ENCODE measurements at regions not wholly inside any gene's neighbourhood (a gene's known extent, or its start where the extent isn't known, plus 50 kb on each side); places are given as distances from the start of the nearest gene placed in this dataset.

- Histone ChIP-seq H3K27me3 (ENCODE audit: control insufficient read depth, insufficient read depth, low read length) (no peaks in the 10 kb centered on the region), H3K4me3 (ENCODE audit: low read depth, low read length) (no peak overlapping the region), H3K27ac (ENCODE audit: low read depth, low read length) (peak overlapping the region; percentile 73), H3K9me3 (ENCODE audit: control insufficient read depth, insufficient read depth, low read length) (no peaks in the 10 kb centered on the region)
- peak; percentile 43 for DNase-seq (ENCODE audit: low read depth, low spot score)
- POLR2A ChIA-PET = interaction anchor here (0.9 to 1.5 kb wide), 5 partner anchors 27 to 126 kb away, joined by 3 to 4 read pairs (median 3); no protein-coding TSS in a partner anchor
- CTCF ChIA-PET = interaction anchor here (0.8 to 2.3 kb wide), 4 partner anchors 13 to 118 kb away, joined by 3 to 7 read pairs (median 3); no protein-coding TSS in a partner anchor
- TF ChIP-seq CTCF (IDR thresholded peaks at IDR 0.05; ENCODE audit: low read depth, low read length) = no peak
Observed at GRCh38 chr9:95383185-95383676, 65.7 kb upstream of the FANCC start.

DNA sequence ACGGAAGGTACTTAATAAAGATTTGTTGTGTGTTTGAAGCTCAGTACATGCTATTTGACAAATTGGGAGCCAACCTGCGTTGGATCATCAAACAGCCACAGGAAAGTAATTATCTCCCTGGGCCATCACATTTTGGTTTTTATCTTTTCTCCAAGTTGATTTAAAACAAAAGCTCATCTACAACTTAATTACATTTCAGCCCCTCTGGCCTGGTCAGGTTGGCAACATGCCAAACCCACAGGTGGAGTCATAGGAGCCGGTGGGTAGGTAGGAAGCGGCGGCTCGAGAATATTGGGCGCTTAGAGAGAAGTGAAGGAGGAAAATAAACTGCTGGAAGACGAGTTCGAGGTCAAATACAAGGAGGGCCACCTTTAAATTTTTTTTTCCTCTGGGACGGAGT lies 64.9 kb upstream of the FANCC start:
- Histone ChIP-seq H3K4me3 (ENCODE audit: low read depth, low read length) (no peak overlapping the region), H3K9me3 (ENCODE audit: control insufficient read depth, insufficient read depth, low read length) (no peaks in the 10 kb centered on the region), H3K27me3 (ENCODE audit: control insufficient read depth, insufficient read depth, low read length) (peaks cover 2% of the 10 kb centered on the region), H3K27ac (ENCODE audit: low read depth, low read length) (peak overlapping the region; percentile 3)
- no peak for DNase-seq (ENCODE audit: low read depth, low spot score)
- POLR2A ChIA-PET = interaction anchor here (1.0 to 1.3 kb wide), 3 partner anchors 75 to 126 kb away, joined by 3 to 4 read pairs (median 3); no protein-coding TSS in a partner anchor
- TF ChIP-seq CTCF (IDR thresholded peaks at IDR 0.05; ENCODE audit: low read depth, low read length) = no peak
- CTCF ChIA-PET = interaction anchor here (1.2 to 2.3 kb wide), 2 partner anchors 19 to 46 kb away, joined by 3 to 7 read pairs; no protein-coding TSS in a partner anchor

- Histone ChIP-seq H3K4me3 (ENCODE audit: low read depth, low read length) (no peak overlapping the region), H3K27ac (ENCODE audit: low read depth, low read length) (no peak overlapping the region), H3K9me3 (ENCODE audit: control insufficient read depth, insufficient read depth, low read length) (no peaks in the 10 kb centered on the region), H3K27me3 (ENCODE audit: control insufficient read depth, insufficient read depth, low read length) (peaks cover 4% of the 10 kb centered on the region)
- ChIA-PET POLR2A (no interaction called here), CTCF (interaction anchor here (1.8 kb wide), 1 partner anchor 39 kb away, joined by 5 read pairs; no protein-coding TSS in a partner anchor)
- no peak for DNase-seq (ENCODE audit: low read depth, low spot score)
- TF ChIP-seq CTCF (IDR thresholded peaks at IDR 0.05; ENCODE audit: low read depth, low read length) = no peak
Observed at GRCh38 chr9:95381221-95381620, 63.7 kb upstream of the FANCC start.

DNA sequence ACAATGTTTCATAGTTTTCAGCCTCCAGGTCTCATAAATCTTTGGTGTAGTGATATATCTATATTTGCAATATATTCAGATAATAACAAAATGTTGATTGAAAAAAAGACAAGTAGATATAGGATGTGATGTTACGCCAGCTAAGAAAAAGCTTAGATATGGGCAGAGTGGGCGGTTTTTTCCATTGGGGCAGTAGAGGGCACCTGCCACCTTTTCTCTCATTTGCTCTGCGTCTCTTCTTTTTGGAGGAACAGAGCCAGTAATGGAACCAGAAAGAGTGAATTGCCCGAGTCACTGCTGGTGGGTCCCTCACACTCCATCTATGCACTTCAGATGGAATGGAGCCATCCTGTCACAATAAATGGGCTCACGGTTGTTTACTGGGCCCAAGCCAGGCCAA lies 62.1 kb upstream of the FANCC start:
- no peak overlapping the region for H3K27ac ChIP-seq (ENCODE audit: low read depth, low read length)
- peaks cover 4% of the 10 kb centered on the region for H3K27me3 ChIP-seq (ENCODE audit: control insufficient read depth, insufficient read depth, low read length)
- DNase-seq (ENCODE audit: low read depth, low spot score) = no peak
- ChIA-PET POLR2A (no interaction called here), CTCF (no interaction called here)
- H3K4me3 ChIP-seq (ENCODE audit: low read depth, low read length) = no peak overlapping the region
- TF ChIP-seq CTCF (IDR thresholded peaks at IDR 0.05; ENCODE audit: low read depth, low read length) = no peak
- no peaks in the 10 kb centered on the region for H3K9me3 ChIP-seq (ENCODE audit: control insufficient read depth, insufficient read depth, low read length)

DNA sequence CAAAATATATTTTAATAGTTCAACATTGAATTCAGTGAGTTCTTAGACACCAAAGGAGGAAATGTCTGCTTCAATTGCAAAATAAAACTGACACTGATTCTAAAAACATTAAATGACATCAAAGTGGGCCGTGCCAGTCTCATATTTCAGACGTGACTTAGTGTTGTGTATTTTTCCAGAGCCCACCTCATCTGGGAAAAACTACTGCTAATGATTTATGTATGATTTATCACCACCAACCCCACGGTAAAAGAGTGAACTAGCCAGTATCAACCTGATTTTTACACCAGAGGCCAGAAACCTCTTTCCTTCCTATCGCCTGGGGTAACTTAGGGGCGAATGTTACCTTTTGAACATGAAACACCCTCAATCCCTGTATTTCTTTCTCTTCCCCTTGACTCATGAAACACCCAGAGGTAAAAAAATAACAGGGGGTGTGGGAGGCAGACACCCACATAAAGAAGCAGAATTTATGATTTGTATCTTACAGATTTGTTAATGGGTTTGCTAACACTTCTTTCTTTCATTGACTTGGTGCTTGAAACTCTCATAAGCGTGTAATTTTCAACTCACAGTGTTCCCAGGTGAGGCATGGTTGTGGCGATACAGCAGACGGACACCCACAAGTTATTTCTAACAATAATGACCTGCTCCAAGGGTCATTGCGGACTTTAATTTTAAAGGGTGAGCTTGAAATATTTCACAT lies 56.4 kb upstream of the FANCC start:
- Histone ChIP-seq H3K27me3 (ENCODE audit: control insufficient read depth, insufficient read depth, low read length) (peaks cover 4% of the 10 kb centered on the region), H3K4me3 (ENCODE audit: low read depth, low read length) (no peak overlapping the region), H3K9me3 (ENCODE audit: control insufficient read depth, insufficient read depth, low read length) (no peaks in the 10 kb centered on the region), H3K27ac (ENCODE audit: low read depth, low read length) (no peak overlapping the region)
- no peak for TF ChIP-seq CTCF (IDR thresholded peaks at IDR 0.05; ENCODE audit: low read depth, low read length)
- CTCF ChIA-PET = no interaction called here
- POLR2A ChIA-PET = no interaction called here
- DNase-seq (ENCODE audit: low read depth, low spot score) = no peak
